Nephron progenitor cell (in vitro differentiated cells): ENCODE measurements at regions not wholly inside any gene's neighbourhood (a gene's known extent, or its start where the extent isn't known, plus 50 kb on each side); places are given as distances from the start of the nearest gene placed in this dataset.
"Not testable (repeated sequence)": the region's sequence is repeated elsewhere in the genome, so short reads cannot be mapped to it uniquely, and the experiment has no call there.

Experiments used
- DNase-seq: peaks from one replicate; pipeline ENCODE4 v3.0.0; 2021
- H3K27ac Mint-ChIP-seq: 2 replicates; pipeline ENCODE4 v1.8.0; 2021; ENCODE audit warnings: mild to moderate bottlenecking, moderate library complexity, mixed read lengths
- H3K27me3 Mint-ChIP-seq: 2 replicates; pipeline ENCODE4 v1.8.0; 2021; ENCODE audit warnings: mild to moderate bottlenecking, low read depth, mixed read lengths; ENCODE audit not compliant: poor library complexity
- H3K36me3 Mint-ChIP-seq: 2 replicates; pipeline ENCODE4 v1.8.0; 2021; ENCODE audit warnings: low read depth, mixed read lengths
- H3K4me1 Mint-ChIP-seq: 2 replicates; pipeline ENCODE4 v1.8.0; 2021; ENCODE audit warnings: mixed read lengths
- H3K4me3 Mint-ChIP-seq: 2 replicates; pipeline ENCODE4 v1.8.0; 2021; ENCODE audit warnings: mild to moderate bottlenecking, moderate library complexity, mixed read lengths
- H3K9me3 Mint-ChIP-seq: 2 replicates; pipeline ENCODE4 v1.8.0; 2021; ENCODE audit warnings: mild to moderate bottlenecking, moderate library complexity, mixed read lengths
- TF ChIP-seq, protein P1 (sequence below): fragments of 200-600 bp; sonication (generic); IDR thresholded peaks from 2 replicates; pipeline ENCODE4 v1.5.0; 2021; ENCODE audit warnings: antibody characterized with exemption

DNA sequence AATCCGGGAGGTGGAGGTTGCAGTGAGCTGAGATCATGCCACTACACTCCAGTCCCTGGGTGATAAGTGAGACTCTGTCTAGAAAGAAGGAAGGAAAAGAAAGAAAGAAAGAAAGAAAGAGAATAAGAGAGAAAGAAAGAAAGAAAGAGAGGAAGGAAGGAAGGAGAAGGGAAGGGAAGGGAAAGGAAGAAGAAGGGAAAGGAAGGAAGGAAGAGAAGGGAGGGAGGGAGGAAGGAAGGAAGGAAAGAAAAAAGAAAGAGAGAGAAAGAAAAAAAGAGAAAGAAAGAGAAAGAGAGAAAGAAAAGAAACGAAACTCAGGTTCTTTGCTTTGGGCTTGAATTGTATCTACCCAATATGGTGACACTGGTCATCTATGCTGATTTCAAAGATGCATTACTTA lies 102.3 kb upstream of the GATA6 start:
- Mint-ChIP-seq H3K27ac (no peak overlapping the region), H3K4me3 (no peak overlapping the region), H3K36me3 (no peaks in the 10 kb centered on the region), H3K27me3 (peaks cover 16% of the 10 kb centered on the region), H3K4me1 (peaks cover 38% of the 10 kb centered on the region), H3K9me3 (no peaks in the 10 kb centered on the region)
- TF ChIP-seq, protein P1, sequence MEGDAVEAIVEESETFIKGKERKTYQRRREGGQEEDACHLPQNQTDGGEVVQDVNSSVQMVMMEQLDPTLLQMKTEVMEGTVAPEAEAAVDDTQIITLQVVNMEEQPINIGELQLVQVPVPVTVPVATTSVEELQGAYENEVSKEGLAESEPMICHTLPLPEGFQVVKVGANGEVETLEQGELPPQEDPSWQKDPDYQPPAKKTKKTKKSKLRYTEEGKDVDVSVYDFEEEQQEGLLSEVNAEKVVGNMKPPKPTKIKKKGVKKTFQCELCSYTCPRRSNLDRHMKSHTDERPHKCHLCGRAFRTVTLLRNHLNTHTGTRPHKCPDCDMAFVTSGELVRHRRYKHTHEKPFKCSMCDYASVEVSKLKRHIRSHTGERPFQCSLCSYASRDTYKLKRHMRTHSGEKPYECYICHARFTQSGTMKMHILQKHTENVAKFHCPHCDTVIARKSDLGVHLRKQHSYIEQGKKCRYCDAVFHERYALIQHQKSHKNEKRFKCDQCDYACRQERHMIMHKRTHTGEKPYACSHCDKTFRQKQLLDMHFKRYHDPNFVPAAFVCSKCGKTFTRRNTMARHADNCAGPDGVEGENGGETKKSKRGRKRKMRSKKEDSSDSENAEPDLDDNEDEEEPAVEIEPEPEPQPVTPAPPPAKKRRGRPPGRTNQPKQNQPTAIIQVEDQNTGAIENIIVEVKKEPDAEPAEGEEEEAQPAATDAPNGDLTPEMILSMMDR: no peak
- DNase-seq: no peak

DNA sequence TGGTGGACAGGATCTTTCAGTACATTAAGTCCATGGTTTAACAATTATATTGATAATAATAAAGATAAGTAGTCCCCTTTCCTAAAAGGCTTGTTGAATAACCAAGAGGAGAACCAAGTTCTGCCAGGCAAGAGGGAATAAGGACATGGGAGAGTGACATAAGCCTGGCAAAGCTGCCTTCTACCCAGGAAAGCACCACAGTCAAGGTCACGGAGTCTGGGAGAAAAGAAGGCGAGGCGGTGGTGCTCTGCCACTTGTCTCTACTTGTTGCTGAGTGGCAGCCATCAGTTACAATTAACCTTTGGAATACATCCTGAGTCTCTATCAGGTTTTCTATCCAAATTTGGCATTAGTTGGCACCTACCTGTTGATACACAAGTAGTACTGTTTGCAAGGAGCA lies 101.7 kb upstream of the GATA6 start:
- no peak for DNase-seq
- Mint-ChIP-seq H3K36me3 (no peaks in the 10 kb centered on the region), H3K4me1 (peaks cover 32% of the 10 kb centered on the region), H3K27me3 (peaks cover 16% of the 10 kb centered on the region), H3K9me3 (no peaks in the 10 kb centered on the region), H3K4me3 (no peak overlapping the region), H3K27ac (no peak overlapping the region)
- TF ChIP-seq, protein P1: no peak

DNA sequence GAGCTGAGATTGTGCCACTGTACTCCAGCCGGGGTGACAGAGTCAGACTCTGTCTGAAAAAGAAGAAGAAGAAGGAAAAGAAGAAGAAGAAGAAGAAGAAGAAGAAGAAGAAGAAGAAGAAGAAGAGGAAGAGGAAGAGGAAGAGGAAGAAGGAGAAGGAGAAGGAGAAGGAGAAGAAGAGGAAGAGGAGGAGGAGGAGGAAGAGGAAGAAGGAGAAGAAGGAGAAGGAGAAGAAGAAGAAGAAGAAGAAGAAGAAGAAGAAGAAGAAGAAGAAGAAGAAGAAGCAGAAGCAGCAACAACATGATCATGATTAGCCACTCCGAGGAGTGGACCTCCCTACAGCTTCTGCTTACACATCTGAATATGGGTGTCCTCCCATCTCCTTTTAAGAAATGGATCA lies 100.6 kb upstream of the GATA6 start:
- not testable (repeated sequence) for H3K27ac Mint-ChIP-seq

DNA sequence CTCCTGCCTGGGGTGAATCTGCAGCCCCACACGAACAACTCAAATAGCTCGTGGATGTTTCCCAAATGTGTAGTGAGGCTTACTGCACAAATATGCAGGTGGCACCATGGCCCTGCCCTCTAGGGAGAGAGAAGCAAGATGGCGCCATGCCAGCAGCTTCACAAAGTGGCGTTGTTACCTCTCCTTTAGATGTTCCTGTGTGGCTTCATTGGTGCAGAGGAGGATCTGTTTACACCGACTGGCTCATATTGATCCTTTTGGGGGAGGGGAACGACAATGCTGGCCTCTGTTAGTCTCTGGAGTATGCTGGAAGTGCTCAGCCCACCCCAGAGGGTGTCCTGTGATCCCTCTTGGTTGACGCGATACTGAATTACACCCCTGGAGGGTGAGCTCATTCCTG lies 99.5 kb upstream of the GATA6 start:
- DNase-seq: no peak
- Mint-ChIP-seq H3K36me3 (no peaks in the 10 kb centered on the region), H3K4me1 (peaks cover 25% of the 10 kb centered on the region), H3K27me3 (peaks cover 17% of the 10 kb centered on the region), H3K9me3 (no peaks in the 10 kb centered on the region), H3K27ac (no peak overlapping the region), H3K4me3 (no peak overlapping the region)
- TF ChIP-seq, protein P1: no peak

More for the DNA sequence above, 100.6 kb upstream of the GATA6 start:
- H3K4me1 Mint-ChIP-seq: peaks cover 22% of the 10 kb centered on the region
- H3K36me3 Mint-ChIP-seq, H3K4me3 Mint-ChIP-seq, H3K9me3 Mint-ChIP-seq, DNase-seq: not testable (repeated sequence)
- H3K27me3 Mint-ChIP-seq: peaks cover 13% of the 10 kb centered on the region

DNA sequence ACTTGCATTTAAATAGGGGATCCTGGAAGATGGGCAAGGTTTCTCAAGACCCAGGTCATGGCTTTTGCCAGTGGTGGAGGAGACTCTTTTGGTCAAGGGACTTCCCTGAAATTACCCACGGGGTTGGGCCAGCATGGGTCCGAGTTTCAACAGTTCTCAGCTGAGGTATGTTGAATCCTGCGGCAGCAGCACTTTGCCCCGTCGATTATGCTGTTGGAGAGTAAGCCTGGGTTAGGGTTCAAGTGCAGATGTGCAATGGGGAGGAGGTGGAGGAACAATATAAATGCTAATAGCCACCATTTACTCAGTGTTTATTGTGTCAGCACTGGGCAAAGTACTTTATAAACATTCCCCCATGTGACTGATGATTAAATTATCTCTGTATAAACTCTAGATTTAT lies 96.0 kb upstream of the GATA6 start:
- Mint-ChIP-seq H3K36me3 (no peaks in the 10 kb centered on the region), H3K4me1 (peaks cover 17% of the 10 kb centered on the region), H3K9me3 (no peaks in the 10 kb centered on the region), H3K27me3 (peaks cover 19% of the 10 kb centered on the region), H3K4me3 (no peak overlapping the region), H3K27ac (no peak overlapping the region)
- TF ChIP-seq, protein P1: no peak
- DNase-seq: no peak

DNA sequence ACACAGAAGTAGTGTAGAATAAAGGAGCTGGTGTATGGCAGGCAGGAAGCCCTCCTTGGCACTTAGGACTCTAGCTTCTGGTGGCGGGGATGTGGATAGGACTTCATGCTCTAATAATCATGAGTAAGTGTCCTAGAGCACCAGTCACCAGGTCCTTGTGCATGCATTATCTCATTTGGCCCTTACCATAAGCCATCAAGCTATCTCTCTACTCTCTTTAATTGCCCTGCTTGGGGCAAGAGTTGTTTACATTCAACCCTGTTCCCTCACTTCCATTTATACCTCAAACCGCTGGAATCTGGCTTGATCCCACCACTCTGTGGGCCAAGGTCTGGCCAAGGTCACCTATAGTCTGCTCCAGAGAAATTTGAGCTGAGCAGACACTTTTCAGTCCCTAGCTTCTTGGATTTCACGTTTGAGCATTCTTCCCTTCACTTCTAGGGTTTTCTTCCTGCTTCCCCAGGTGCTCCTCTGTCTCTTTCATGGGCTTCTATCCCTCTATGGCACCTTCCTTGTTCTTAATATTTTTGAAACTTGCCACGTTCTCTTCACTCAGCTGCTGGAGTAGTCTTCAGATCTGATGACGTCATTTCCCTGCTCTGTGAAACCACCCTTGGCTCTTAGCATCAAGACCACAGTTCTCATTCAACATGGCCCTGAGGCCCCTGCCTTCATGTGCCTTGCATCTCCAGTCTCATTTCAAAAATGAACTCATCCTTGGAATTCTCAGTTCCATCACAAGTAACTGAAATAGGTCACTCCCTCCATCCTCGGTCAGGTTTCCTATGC lies 94.9 kb upstream of the GATA6 start:
- Mint-ChIP-seq H3K4me3 (no peak overlapping the region), H3K36me3 (no peaks in the 10 kb centered on the region), H3K9me3 (no peaks in the 10 kb centered on the region), H3K27ac (no peak overlapping the region), H3K27me3 (peaks cover 17% of the 10 kb centered on the region), H3K4me1 (peaks cover 17% of the 10 kb centered on the region)
- TF ChIP-seq, protein P1: no peak
- no peak for DNase-seq
